ENCODE measurements at regions not wholly inside any gene's neighbourhood (a gene's known extent, or its start where the extent isn't known, plus 50 kb on each side); places are given as distances from the start of the nearest gene placed in this dataset.
A peak's percentile ranks its signal among the peaks of the same experiment; 100 is the strongest.
"Not testable (repeated sequence)": the region's sequence is repeated elsewhere in the genome, so short reads cannot be mapped to it uniquely, and the experiment has no call there.

GRCh38 chr7:10731253-10731773, 242.4 kb upstream of the PHF14 start:
- TF ChIP-seq POLR2A (IDR thresholded peaks at IDR 0.05; ENCODE audit: low read length): peak; percentile 3
- no peak for TF ChIP-seq GATA1 (IDR thresholded peaks at IDR 0.05; ENCODE audit: low read depth, low read length)

GRCh38 chr7:10733747-10734146, 239.9 kb upstream of the PHF14 start:
- TF ChIP-seq GATA1 (IDR thresholded peaks at IDR 0.05; ENCODE audit: low read depth, low read length) (no peak), POLR2A (IDR thresholded peaks at IDR 0.05; ENCODE audit: low read length) (no peak)
- no peak for DNase-seq

More at GRCh38 chr7:10731253-10731773, 242.4 kb upstream of the PHF14 start:
- peak; percentile 71 to 77 for DNase-seq

GRCh38 chr7:10734595-10734994, 239.1 kb upstream of the PHF14 start:
- DNase-seq: peak; percentile 51 to 73
- TF ChIP-seq GATA1 (IDR thresholded peaks at IDR 0.05; ENCODE audit: low read depth, low read length) (no peak), POLR2A (IDR thresholded peaks at IDR 0.05; ENCODE audit: low read length) (no peak)

- no peak for DNase-seq
- TF ChIP-seq GATA1 (IDR thresholded peaks at IDR 0.05; ENCODE audit: low read depth, low read length) (no peak), POLR2A (IDR thresholded peaks at IDR 0.05; ENCODE audit: low read length) (no peak)
Observed at GRCh38 chr7:10739401-10739800, 234.3 kb upstream of the PHF14 start.

- TF ChIP-seq POLR2A (IDR thresholded peaks at IDR 0.05; ENCODE audit: low read length) (no peak), GATA1 (IDR thresholded peaks at IDR 0.05; ENCODE audit: low read depth, low read length) (no peak)
Observed at GRCh38 chr7:10740805-10741204, 232.9 kb upstream of the PHF14 start.

GRCh38 chr7:10756981-10757380, 216.7 kb upstream of the PHF14 start:
- no peak for DNase-seq
- TF ChIP-seq GATA1 (IDR thresholded peaks at IDR 0.05; ENCODE audit: low read depth, low read length): no peak
- no peak for TF ChIP-seq POLR2A (IDR thresholded peaks at IDR 0.05; ENCODE audit: low read length)

More at GRCh38 chr7:10740805-10741204, 232.9 kb upstream of the PHF14 start:
- no peak for DNase-seq

- no peak for TF ChIP-seq GATA1 (IDR thresholded peaks at IDR 0.05; ENCODE audit: low read depth, low read length)
- no peak for DNase-seq
Observed at GRCh38 chr7:10759120-10759519, 214.6 kb upstream of the PHF14 start.

DNA sequence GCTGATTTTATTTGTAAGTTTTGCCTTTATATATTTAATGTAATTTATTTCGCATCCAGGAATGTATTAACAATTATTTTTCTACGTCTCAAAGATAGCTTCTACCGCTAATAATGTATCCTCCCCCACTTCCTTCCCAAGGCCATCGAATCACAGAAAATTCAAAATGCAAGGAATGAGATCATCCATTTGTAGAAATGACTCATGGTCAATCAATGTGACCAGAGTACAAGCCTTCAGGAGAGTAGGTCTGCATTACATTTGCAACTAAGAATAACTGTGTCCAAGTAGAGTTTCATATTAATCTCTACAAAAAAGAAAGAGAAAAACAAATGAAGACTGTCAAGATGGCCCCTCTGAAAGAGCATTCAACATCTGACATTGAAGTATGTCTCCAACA, 205.9 kb upstream of the PHF14 start:
- DNase-seq: no peak
- TF ChIP-seq POLR2A (IDR thresholded peaks at IDR 0.05; ENCODE audit: low read length): no peak
- no peak for TF ChIP-seq GATA1 (IDR thresholded peaks at IDR 0.05; ENCODE audit: low read depth, low read length)

GRCh38 chr7:10770176-10770575, 203.5 kb upstream of the PHF14 start:
- TF ChIP-seq GATA1 (IDR thresholded peaks at IDR 0.05; ENCODE audit: low read depth, low read length): no peak
- no peak for TF ChIP-seq POLR2A (IDR thresholded peaks at IDR 0.05; ENCODE audit: low read length)
- DNase-seq: no peak

GRCh38 chr7:10773430-10773829, 200.2 kb upstream of the PHF14 start:
- TF ChIP-seq GATA1 (IDR thresholded peaks at IDR 0.05; ENCODE audit: low read depth, low read length): no peak
- no peak for TF ChIP-seq POLR2A (IDR thresholded peaks at IDR 0.05; ENCODE audit: low read length)
- no peak for DNase-seq

DNA sequence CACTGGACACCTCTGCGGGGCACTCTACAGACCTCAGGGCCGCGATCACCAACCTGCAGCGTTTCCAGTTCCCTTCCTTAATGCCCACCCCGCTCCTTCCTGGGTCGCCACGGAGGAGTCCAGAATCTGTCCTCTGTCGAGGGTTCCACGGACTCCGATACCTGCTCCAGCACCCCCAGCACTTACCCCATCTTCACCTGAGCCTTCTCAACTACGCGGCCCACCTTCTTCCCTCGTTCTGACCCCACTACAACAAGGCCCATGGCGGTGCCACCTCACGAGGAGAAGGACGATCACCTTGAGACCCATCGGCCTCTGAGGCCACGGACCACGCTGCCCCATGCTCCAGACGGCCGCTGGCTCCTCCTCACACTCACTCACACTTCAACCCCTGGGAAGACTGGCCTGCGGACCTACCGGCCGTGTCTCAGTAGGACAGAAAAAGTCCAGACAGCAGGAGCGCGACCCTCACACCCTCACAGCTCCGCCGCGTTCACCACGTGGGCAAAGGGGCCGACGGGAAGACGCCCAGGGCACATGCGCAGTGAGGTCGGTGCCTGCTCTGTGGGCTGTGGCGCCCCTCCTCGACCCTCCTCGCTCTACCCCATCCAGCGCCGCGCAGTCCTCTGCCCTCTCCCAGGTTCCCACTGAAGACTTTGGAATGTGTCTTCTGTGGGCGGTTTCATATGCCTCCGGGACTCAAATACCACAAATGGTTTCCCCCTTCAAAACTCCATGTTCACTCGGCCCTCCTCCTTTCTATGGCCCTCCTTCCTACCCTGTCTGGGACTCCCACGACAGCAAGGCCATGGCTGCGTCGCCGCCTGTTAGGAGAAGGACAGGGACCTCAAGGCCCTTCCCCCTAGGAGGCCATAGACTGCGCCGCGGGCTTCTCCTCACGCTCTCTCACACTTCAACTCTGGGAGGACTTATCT, 193.9 kb upstream of the PHF14 start:
- no peak for DNase-seq
- TF ChIP-seq POLR2A (IDR thresholded peaks at IDR 0.05; ENCODE audit: low read length): no peak
- TF ChIP-seq GATA1 (IDR thresholded peaks at IDR 0.05; ENCODE audit: low read depth, low read length): no peak

GRCh38 chr7:10780400-10780747, 193.3 kb upstream of the PHF14 start:
- no peak for DNase-seq
- TF ChIP-seq GATA1 (IDR thresholded peaks at IDR 0.05; ENCODE audit: low read depth, low read length): no peak
- TF ChIP-seq POLR2A (IDR thresholded peaks at IDR 0.05; ENCODE audit: low read length): no peak

- not testable (repeated sequence) for DNase-seq
Observed at GRCh38 chr7:10786976-10787375, 186.7 kb upstream of the PHF14 start.

- no peak for TF ChIP-seq GATA1 (IDR thresholded peaks at IDR 0.05; ENCODE audit: low read depth, low read length)
- TF ChIP-seq POLR2A (IDR thresholded peaks at IDR 0.05; ENCODE audit: low read length): no peak
- peak; percentile 27 to 69 for DNase-seq
Observed at GRCh38 chr7:10789170-10789569, 184.5 kb upstream of the PHF14 start.

DNA sequence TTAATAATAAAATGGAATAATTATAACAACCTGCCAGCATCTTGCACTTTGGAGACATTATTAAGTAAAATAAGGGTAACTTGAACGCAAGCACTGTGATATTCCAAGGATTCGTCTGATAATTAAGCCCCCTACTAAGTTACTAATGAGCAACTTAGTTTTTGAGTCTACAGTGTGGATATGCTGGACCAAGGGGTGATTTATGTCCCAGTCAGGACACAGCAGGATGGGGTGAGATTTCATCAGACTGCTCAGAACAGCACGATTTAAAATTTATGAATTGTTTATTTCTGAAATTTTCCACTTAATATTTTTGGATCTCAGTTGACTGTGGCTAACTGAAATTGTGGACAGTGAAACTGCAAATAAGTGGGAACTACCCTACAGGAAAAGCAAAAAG, 182.8 kb upstream of the PHF14 start:
- DNase-seq: no peak
- TF ChIP-seq GATA1 (IDR thresholded peaks at IDR 0.05; ENCODE audit: low read depth, low read length): no peak

Data from erythroblast (primary cell).